ENCODE measurements at regions not wholly inside any gene's neighbourhood (a gene's known extent, or its start where the extent isn't known, plus 50 kb on each side); places are given as distances from the start of the nearest gene placed in this dataset.

DNA sequence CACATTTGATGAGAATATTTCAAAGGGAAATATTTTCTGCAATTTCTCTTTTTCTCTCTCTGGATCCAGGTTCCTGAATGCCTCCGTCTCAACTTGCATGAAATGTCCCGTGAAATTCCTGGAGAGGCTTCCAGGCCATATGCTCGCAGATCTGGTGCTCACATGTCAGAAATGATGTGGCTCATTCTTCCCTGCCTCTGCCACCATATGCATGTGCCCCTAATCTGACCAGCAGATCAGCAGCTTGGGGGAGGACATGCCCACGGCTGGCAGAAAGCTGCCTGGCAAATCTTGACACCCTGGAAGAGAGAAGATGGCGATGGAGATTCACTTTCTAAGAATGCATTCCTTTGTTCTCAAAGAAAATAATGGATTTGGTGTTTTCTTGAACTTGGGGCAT is 490.7 kb downstream of the RPS24 start:
- DNase-seq (ENCODE audit: extremely low read depth, low read depth): no peak

DNA sequence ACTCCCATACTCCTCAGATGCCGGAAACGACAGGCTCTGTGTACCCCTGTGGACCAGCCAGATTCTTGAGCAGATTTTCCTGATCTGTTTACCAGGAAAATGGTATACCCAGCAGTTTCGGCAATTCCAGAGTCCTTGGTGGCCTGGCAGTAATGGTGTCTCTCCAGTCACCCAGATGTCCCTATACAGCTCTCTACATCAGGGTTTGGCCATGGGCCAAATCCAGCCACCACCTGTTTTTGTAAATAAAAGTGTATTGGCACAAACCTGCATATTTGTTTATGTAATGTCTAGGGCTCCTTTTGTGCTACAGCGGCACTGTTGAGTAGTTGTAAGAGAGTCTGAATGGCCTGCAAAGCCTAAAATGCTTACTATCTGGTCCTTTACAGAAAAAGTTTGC is 491.3 kb downstream of the RPS24 start:
- DNase-seq (ENCODE audit: extremely low read depth, low read depth): no peak

DNA sequence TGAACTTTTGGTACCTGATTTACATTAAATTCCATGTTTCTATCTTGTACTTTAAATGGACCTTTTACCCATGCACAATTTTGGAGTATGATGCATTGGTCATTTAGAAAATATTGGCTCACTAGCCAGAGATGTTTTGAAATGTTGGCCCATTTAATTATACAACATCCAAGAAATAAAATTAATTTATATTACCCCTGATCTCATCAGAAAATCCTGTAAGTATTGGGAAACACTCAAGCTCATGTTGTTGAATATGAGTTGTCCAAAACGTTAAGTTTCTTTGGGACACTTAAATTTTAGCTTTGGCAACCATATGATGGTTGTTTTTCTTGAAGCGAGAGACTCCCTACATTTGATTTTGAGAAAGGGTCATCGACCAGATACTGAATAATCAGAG is 492.7 kb downstream of the RPS24 start:
- no peak for DNase-seq (ENCODE audit: extremely low read depth, low read depth)

DNA sequence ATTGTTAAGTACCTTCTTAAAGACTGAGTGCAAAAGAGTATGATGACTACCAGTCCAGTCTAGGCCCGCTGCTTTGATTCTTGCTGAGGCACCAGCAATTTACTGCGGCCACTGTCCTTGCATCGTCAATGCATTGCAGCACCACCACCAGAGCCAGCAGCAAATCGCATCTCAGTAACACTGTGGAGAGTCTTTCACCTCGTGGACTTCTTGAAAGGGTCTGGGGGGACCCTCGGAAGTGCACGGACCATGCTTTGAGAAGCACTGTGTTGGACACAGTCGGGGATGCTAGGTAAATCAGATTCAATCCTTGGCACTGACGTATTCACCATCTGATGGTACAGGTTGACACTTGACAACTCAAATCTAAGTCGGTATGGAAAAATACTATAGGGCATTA is 493.6 kb downstream of the RPS24 start:
- DNase-seq (ENCODE audit: extremely low read depth, low read depth): no peak

DNA sequence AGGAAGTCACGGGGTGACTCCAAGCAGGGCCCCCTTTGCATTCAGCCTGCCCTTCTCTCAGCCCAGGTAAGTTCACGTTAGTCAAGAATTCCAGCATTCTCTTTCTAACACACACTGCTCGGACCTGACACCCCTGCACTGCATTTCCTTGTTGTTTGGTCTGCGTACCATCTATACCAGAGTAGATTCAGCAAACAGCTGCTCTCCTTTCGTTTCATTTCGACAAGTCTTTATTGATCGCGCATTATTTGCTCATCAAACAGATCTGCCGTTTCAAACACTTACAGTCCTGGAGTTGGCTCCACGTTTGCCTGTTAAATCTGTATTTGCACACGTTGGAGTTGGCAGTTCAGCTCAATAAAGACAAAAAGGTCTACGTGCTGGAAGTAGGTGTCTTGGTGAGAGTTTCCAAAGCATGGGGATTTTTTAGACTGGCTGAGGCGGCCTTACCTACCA is 495.1 kb downstream of the RPS24 start:
- DNase-seq (ENCODE audit: extremely low read depth, low read depth): no peak

DNA sequence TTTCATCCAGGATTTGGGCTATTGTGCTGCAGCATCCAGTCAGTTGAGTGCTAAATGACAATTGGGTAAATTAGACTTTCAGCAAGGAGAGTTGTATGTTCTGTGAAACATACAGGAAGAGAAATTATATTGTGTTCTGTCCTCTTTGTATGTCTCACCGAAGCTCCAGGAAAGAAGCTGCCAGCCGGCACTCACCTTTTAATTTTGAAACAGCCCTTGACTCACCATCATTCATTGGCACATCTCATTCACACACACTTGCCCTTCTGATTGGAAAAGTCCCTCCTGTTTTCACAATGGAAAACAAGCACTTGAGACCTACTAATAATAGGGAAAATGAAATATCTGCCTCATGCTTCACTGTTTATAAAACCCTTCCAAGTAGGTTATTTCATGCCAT is 495.6 kb downstream of the RPS24 start:
- DNase-seq (ENCODE audit: extremely low read depth, low read depth): no peak

DNA sequence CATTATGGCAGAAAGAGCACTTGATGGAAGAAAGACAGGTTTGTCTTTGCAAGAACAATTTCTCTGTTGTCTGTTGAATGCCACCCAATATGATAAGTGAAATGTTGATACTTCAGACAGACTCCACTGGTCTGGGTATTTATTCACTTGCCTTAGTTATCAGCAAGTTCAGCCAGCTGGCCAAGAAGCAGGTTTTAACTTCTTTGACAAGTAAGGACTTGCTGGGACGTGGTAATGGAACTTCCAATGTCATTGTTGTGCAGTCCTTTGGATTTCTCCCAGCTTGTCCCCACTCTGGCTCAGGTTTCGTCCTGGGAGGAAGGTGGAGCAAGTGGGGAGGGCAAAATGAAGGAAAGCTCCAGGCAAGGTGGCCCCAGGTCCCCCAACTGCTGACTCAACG is 497.4 kb downstream of the RPS24 start:
- no peak for DNase-seq (ENCODE audit: extremely low read depth, low read depth)

DNA sequence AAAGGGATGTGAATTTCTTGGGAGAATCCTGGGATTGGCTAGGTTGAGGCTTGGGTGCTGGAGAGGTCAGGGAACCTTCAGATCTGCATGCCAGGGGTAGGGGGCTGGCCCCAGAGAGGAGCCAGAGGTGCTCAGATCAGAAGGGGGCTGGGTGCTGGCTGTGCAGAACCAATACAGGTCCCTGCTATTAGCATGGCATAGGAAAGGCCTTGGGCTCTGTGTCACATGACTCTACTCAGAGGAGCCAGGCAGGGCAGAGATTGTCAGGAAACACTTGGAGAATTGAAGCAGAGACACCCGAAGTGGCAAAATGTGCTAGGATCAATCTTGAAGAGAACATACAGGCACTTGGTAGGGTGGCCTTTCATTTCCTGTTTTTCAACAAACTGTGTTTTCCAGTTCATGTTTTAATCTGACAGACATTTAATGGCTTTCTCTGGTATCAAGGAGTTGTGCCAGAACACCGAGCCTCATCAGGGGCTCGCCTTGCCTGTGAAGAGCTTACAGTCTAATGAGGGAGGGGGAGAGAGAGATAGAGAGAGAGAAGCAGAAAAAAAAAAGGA is 498.9 kb downstream of the RPS24 start:
- no peak for DNase-seq (ENCODE audit: extremely low read depth, low read depth)

DNA sequence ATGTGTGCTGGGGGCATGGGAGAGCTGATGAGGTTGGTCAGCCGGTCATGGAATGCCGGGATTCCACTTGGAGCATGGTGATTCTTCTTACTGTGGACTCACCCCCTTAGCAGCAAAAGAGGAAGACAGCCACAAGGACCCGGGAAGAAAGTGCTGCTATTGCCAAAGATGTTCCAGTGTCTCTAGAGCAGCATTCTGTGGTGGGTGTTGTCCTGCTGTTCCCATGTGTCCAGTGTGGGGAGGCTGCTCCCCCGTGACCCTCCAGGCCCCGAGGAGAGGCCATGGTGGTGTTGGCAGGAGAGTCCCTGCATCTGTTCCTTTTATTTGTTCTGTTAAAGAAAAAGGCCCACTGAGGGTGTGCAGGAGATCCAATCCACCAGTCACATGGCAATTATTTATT is 499.4 kb downstream of the RPS24 start:
- DNase-seq (ENCODE audit: extremely low read depth, low read depth): no peak

DNA sequence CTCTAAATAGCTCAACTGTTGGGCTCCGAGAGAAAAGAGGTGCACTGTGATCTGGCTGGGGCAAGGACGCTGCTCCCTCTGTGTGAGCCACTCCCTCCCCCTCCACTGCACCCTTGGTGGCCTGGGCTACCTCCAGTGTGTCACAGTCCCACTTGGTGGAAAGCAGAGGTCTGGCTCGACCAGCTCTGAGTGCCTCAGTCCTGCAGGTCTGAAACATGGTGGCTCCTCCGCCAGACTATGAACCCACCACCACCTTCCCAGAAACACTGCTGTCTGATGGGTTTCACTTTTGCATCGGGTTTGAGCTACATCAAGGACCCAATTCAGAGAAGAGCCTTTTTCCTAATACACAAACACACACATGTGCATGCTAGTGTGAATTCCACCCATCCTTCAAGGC is 500.1 kb downstream of the RPS24 start:
- DNase-seq (ENCODE audit: extremely low read depth, low read depth): no peak

DNA sequence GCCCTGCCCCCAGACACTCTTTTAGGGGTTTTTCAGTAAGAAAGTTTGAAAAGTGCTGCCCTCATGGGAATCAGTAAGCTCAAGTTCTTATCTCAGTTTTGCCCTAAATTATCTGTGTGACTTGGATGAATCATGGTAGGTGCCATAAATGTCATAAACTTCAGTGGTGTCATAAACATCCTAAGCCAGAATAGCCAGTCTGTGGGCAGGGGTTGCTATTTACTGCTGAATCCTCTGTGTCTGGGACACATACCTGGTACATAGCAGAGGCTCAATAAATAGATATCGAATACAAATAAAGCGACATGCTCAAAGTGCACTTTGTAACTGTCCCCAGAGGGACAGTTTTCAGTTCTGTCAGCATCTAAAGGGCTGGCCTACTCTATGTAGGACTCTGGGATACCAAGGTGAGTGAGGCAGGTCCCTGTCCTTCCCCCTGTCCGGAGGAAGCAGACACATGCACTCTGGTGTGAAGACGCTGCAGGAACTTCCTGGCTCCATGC is 502.1 kb downstream of the RPS24 start:
- DNase-seq (ENCODE audit: extremely low read depth, low read depth): no peak

DNA sequence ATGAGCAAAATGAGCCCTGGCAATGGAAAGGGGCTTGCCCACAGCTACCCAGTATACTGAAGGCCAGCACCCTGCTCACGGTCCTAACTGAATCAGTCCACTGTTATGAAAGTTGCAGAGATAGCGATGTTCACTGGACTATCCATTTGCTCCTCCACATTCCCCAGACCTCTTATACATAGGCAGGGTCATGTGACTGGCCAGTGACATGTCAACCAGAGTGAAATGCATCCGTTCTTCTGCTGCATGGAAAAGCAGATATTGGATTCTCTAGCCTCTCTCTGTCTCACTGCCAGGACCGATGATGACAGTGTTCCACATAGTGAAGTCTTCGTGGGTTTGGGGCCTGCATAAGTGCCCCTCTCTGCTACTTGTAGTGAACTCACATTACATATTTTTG is 503.4 kb downstream of the RPS24 start:
- DNase-seq (ENCODE audit: extremely low read depth, low read depth): no peak

DNA sequence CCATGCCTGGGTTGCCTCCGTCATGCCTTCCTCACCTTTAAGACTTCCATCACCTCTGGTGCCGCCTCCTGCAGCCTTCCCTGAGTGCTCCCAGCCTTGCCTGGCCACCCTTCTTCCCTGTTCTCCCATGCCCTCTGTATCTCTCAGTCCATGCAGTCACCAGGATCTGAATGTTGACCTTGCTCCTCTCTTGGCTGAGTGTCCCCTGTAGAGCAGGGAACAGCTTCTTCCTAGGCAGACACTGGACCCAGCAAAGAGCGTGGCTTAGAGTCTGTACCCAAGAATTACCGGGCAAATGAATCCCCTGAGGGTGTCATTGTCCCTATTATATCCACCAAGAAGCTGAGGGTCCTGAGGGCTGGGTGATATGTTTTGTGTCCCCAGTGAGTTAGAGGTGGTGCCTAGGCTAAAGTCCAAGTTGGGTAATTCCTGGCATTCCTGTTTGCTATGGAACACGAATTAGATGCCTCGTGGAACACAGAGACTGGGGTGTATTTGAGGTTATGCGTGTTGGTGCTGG is 505.6 kb downstream of the RPS24 start:
- DNase-seq (ENCODE audit: extremely low read depth, low read depth): no peak

DNA sequence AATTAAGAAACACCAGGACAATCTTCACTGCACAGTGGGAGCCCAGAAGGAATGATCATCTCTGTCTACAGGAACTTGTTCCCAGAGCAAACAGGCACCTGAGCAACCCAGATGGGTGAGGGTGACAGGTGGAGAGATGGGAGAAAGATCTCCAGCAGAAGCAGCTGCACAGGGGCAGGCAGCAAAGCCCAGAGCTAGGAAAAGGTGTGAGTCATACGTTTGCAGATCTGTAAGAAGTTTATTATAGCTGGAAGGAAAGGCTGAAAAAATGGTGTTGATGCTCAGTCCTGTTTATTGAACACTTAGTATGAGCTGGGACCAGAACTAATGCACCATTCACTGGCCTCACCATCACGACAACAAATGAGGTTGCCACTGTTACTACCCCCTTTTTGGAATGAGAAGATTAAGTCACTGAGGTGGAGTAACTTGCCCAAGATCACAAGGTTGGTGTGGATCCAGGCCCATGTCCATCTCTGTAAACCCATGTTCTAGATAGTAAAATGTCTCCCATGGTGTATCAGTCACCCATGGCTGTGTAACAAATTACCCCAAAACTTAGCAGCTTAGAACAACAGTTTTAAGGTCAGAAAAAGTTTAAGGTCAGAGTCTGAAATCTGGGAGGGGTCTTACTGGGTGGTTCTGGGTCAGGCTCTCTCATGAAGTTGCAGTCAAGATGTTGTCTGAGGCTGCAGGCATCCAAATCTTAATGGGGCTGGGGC is 506.9 kb downstream of the RPS24 start:
- DNase-seq (ENCODE audit: extremely low read depth, low read depth): no peak

DNA sequence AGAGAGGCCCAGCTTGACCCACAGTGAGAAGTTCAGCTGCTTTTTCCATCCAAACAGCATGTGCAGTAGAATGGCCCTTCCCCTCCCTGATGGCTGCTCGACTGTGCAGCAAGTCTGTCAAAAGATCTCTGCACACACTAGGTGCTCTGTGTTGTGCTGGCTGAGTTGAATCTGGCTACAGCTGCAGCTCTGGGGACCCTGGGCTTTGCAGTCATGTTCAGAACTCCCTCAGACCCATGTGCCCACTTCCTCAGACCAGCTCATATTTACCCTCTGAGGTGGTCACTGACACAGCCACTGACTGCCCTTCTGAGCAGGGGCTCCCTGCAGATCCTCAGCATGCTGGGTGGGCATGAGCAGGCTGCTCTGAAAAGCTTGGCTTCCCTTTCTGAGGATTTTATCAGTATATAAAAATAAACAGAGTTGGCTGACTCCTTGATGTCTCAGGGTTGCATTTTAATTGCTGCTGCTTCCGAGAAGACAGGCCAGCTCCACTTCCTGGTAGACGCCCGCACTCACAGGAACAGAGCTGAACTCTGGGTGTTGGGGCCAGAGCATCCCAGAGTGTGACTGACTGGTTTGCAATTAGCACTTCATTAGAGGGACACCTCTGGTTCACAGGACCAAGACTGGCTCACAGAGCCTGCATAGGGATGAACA is 507.9 kb downstream of the RPS24 start:
- no peak for DNase-seq (ENCODE audit: extremely low read depth, low read depth)

DNA sequence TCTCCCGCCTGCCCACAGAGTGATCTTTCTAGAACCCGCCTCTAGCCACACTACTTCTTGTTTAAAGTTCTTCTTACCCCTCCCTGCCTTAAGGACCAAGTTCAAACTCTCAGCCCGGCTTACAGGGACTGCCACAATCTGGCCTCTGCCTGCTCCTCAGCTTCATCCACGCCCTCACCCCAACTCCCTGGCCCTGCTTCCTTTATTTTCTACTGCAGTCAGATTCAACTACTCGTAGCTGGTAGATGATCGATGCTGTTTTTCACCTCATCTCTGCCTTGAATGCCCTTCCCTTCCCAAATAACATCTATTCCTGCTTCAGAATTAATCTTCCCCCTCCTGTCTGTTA is 508.5 kb downstream of the RPS24 start:
- DNase-seq (ENCODE audit: extremely low read depth, low read depth): no peak

DNA sequence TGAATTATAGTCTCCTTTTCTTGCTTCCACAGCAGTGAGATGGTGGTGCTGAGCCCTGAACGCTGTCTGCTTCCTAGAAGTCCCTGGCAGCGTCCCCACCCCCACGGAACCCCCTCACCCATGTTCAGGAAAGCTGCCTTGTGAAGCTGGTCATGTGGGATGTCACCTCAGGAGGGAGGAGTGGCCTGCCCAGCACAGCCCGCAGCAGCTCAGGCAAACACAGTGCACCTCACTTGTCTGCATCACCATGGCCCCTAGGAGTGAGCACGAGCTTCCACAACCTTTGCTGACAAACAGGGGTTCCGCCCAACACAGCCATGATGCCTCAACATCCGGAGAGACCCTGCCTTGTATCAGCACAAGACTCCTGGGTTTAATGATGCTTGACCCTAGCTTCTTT is 508.9 kb downstream of the RPS24 start:
- DNase-seq (ENCODE audit: extremely low read depth, low read depth): no peak

DNA sequence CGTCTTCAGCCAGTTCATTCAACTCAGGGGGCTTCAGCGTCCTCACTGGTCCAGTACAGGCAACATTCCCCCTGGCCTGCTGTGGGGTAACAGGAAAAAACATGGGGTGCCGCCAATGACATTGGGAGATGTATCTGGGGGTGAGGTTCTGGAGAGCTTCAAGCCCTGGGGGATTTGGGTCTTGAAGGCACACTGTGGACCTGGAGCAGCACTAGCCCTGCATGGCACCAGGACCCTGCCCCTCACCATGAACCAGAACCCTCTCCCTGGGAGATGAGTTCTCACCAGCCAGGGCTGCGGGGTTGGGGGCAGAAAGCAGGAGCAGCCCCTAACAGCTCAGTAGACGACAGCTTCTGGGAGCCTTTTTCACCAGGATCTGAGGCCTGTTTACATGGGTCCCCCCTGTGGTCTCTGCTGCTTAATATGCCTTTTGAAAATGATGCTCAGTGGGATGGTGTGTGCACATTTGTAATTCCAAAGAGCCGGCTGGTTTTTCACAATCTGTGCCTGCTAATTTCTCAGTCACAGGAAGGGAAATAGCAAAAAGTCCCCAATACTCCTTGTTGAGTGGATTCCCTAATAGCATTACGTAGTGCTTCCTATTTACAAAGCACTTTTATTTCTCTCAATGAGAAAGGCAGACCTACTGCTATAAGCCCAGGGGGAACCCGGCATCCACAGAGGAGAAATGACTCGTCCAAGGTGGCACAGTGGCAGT is 509.5 kb downstream of the RPS24 start:
- DNase-seq (ENCODE audit: extremely low read depth, low read depth): no peak

DNA sequence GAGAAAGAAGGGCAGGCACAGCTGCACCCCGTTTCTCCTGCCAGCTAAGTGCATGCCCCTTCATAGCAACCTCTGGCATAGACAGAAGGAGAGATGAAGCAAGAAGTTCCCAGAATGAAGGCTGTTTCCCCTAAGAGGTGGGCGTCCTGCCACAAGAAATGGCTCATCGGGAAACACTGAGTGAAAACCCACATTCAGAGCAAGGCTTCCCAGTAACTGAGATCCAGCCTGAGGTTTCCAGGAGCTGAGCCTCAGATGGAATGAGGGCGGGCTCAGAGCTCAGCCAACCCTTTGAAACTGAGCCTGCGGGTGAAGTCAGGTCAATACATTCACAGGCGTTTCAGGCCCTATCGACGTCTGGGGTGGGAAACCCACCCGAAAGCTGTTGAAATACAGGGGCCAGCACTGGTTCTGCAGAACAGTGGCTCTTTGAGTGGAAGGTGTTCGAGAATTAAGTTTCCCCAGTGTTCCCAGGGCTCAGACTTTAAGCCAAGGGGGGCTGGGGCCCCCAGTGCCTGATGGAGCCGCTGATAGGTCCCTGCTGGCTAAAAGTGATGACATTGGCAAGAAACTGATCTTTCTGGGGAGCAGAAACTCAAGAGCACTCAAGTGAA is 510.2 kb downstream of the RPS24 start:
- DNase-seq (ENCODE audit: extremely low read depth, low read depth): no peak

DNA sequence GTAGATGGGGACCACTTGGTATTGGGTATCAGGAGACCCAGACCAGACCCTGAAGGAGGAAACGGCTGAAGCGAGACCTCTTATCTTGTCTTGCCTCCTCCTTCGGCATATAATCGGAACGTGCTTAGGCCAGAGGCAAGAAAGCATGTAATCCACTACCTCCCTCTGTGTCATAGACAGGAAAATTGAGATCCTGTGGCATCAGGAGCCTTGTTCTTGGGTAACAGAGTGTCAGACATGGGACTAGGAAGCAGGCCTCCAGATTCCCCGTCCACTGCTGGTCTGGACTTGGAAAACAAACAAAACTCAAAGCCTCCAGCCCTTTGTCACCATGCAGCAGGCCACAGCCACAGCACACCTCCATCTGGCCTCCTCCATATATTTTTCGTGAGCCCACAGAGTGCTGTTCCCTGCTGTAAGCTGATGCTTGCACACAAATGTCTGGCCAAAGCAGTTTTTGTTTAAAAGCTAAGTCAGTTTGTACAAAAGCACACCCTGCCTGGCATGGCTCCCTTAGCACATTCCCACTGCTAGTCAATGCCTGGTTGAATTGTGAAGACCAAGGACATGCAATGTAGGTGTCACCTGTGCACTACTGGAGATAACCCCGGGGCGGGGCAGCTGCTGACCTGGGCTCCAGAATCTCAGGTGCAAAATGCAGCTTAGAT is 510.9 kb downstream of the RPS24 start:
- DNase-seq (ENCODE audit: extremely low read depth, low read depth): no peak
